GM23338 (cell line): ENCODE measurements at regions not wholly inside any gene's neighbourhood (a gene's known extent, or its start where the extent isn't known, plus 50 kb on each side); places are given as distances from the start of the nearest gene placed in this dataset.

Source experiments
- ATAC-seq: fragments of 200-7000 bp; cut with Tn5 transposase; 3 replicates; pipeline ENCODE4 v1.9.1; 2020
- DNase-seq: peaks from one replicate; pipeline ENCODE4 v3.0.0-alpha.2; 2015; ENCODE audit warnings: low spot score
- H2AFZ ChIP-seq: fragments of 200-600 bp; sonication (generic); 2 replicates; pipeline ENCODE4 v1.8.0; 2016; ENCODE audit warnings: antibody characterized with exemption, mild to moderate bottlenecking, moderate library complexity
- H3F3A ChIP-seq: fragments of 200-600 bp; sonication (generic); replicated peaks from 2 replicates; pipeline ENCODE4 v1.8.0; 2017; ENCODE audit warnings: antibody characterized with exemption, mixed run types, low read depth
- H3K27ac ChIP-seq: fragments of 200-600 bp; sonication (generic); 2 replicates; pipeline ENCODE4 v1.6.1; 2016; ENCODE audit warnings: low read depth
- H3K27me3 ChIP-seq: fragments of 200-600 bp; sonication (generic); 2 replicates; pipeline ENCODE4 v1.8.0; 2016; ENCODE audit warnings: mild to moderate bottlenecking, mixed run types, moderate library complexity; ENCODE audit not compliant: insufficient read depth
- H3K36me3 ChIP-seq: fragments of 200-600 bp; sonication (generic); 2 replicates; pipeline ENCODE4 v1.8.0; 2016; ENCODE audit warnings: mild to moderate bottlenecking; ENCODE audit not compliant: insufficient read depth
- H3K4me1 ChIP-seq: fragments of 200-600 bp; sonication (generic); 2 replicates; pipeline ENCODE4 v1.8.0; 2016; ENCODE audit warnings: mild to moderate bottlenecking, moderate library complexity; ENCODE audit not compliant: insufficient read depth
- H3K4me2 ChIP-seq: fragments of 200-600 bp; sonication (generic); 2 replicates; pipeline ENCODE4 v1.7.1; 2017; ENCODE audit warnings: mixed run types
- H3K4me3 ChIP-seq: fragments of 200-600 bp; sonication (generic); 2 replicates; pipeline ENCODE4 v1.6.1; 2016; ENCODE audit warnings: mixed run types
- H3K79me2 ChIP-seq: fragments of 200-600 bp; sonication (generic); replicated peaks from 2 replicates; pipeline ENCODE4 v1.8.0; 2017; ENCODE audit warnings: mild to moderate bottlenecking; ENCODE audit not compliant: insufficient read depth
- H3K9me2 ChIP-seq: fragments of 200-600 bp; sonication (generic); 2 replicates; pipeline ENCODE4 v1.8.0; 2017; ENCODE audit not compliant: insufficient read depth
- H4K20me1 ChIP-seq: fragments of 200-600 bp; sonication (generic); replicated peaks from 2 replicates; pipeline ENCODE4 v1.8.0; 2017; ENCODE audit warnings: mild to moderate bottlenecking; ENCODE audit not compliant: insufficient read depth
- H3K27ac Mint-ChIP-seq: 2 replicates; pipeline ENCODE4 v1.8.0; 2020; ENCODE audit warnings: inconsistent platforms, mild to moderate bottlenecking, moderate library complexity, mixed read lengths
- H3K27me3 Mint-ChIP-seq: 3 replicates; pipeline ENCODE4 v1.8.0; 2022; ENCODE audit warnings: low read depth, mild to moderate bottlenecking, moderate library complexity, mixed read lengths, inconsistent platforms; ENCODE audit not compliant: insufficient read depth, poor library complexity
- H3K36me3 Mint-ChIP-seq: 3 replicates; pipeline ENCODE4 v1.8.0; 2021; ENCODE audit warnings: low read depth, mild to moderate bottlenecking, inconsistent platforms, moderate library complexity, mixed read lengths
- H3K4me1 Mint-ChIP-seq: 3 replicates; pipeline ENCODE4 v1.8.0; 2020; ENCODE audit warnings: mild to moderate bottlenecking, inconsistent platforms, mixed read lengths
- H3K4me3 Mint-ChIP-seq: 3 replicates; pipeline ENCODE4 v1.8.0; 2021; ENCODE audit warnings: moderate library complexity, mild to moderate bottlenecking, inconsistent platforms, mixed read lengths
- H3K9me3 Mint-ChIP-seq: 3 replicates; pipeline ENCODE4 v1.8.0; 2020; ENCODE audit warnings: moderate library complexity, mild to moderate bottlenecking, inconsistent platforms, mixed read lengths
- CREB1 ChIP-seq: fragments of 250-450 bp; sonication (Bioruptor Pico); IDR thresholded peaks from 2 replicates; pipeline ENCODE4 v1.5.0; 2020; ENCODE audit warnings: low read depth, mild to moderate bottlenecking, moderate library complexity
- JUNB ChIP-seq: IDR thresholded peaks from one replicate; pipeline ENCODE4 v1.6.1; 2016; ENCODE audit warnings: antibody characterized with exemption; ENCODE audit not compliant: unreplicated experiment
- STAT1 ChIP-seq: IDR thresholded peaks from one replicate; pipeline ENCODE4 v1.6.1; 2016; ENCODE audit warnings: antibody characterized with exemption; ENCODE audit not compliant: unreplicated experiment
- ZNF114 ChIP-seq: fragments of 250-450 bp; sonication (Bioruptor Pico); IDR thresholded peaks from 2 replicates; pipeline ENCODE4 v1.5.0; 2020; ENCODE audit warnings: mild to moderate bottlenecking, moderate library complexity
- ZNF331 ChIP-seq: fragments of 250-450 bp; sonication (Bioruptor Pico); IDR thresholded peaks from 2 replicates; pipeline ENCODE4 v1.5.0; 2020; ENCODE audit warnings: low read depth, mild to moderate bottlenecking, moderate library complexity
- ZNF462 ChIP-seq: fragments of 250-450 bp; sonication (Bioruptor Pico); IDR thresholded peaks from 2 replicates; pipeline ENCODE4 v1.5.0; 2020; ENCODE audit warnings: mild to moderate bottlenecking, moderate library complexity
- TF ChIP-seq, protein P1 (sequence below), 2 experiments: fragments of 200-600 bp in 1 of 2; sonication (generic) in 1 of 2; conservative IDR thresholded peaks; 2 replicates each; pipeline versions ENCODE4 v1.5.1 to v1.6.1; 2016 to 2017; ENCODE audit warnings: antibody characterized with exemption in 2 of 2, low read depth in 2 of 2, mild to moderate bottlenecking in 2 of 2, moderate library complexity in 1 of 2
- TF ChIP-seq, protein P2 (sequence below): IDR thresholded peaks from 2 replicates; pipeline ENCODE4 v1.6.1; 2016; ENCODE audit warnings: antibody characterized with exemption

- Mint-ChIP-seq H3K4me1 (no peaks in the 10 kb centered on the region), H3K27me3 (no peaks in the 10 kb centered on the region), H3K27ac (no peak overlapping the region), H3K9me3 (no peaks in the 10 kb centered on the region; the same call in 2 of the 3 replicates), H3K36me3 (no peaks in the 10 kb centered on the region), H3K4me3 (no peak overlapping the region)
- Histone ChIP-seq H3K9me2 (no peaks in the 10 kb centered on the region), H3K4me2 (no peak overlapping the region), H3K4me1 (no peaks in the 10 kb centered on the region), H3K27me3 (no peaks in the 10 kb centered on the region), H2AFZ (no peak overlapping the region), H3K36me3 (no peaks in the 10 kb centered on the region), H3K79me2 (no peaks in the 10 kb centered on the region), H4K20me1 (no peaks in the 10 kb centered on the region), H3F3A (no peaks in the 10 kb centered on the region), H3K27ac (no peak overlapping the region), H3K4me3 (no peak overlapping the region)
- no peak for ATAC-seq
- DNase-seq, result no peak
- no peak for TF ChIP-seq JUNB
- no peak for TF ChIP-seq ZNF114
- no peak for TF ChIP-seq ZNF462
- no peak for TF ChIP-seq STAT1
- TF ChIP-seq, protein P1, sequence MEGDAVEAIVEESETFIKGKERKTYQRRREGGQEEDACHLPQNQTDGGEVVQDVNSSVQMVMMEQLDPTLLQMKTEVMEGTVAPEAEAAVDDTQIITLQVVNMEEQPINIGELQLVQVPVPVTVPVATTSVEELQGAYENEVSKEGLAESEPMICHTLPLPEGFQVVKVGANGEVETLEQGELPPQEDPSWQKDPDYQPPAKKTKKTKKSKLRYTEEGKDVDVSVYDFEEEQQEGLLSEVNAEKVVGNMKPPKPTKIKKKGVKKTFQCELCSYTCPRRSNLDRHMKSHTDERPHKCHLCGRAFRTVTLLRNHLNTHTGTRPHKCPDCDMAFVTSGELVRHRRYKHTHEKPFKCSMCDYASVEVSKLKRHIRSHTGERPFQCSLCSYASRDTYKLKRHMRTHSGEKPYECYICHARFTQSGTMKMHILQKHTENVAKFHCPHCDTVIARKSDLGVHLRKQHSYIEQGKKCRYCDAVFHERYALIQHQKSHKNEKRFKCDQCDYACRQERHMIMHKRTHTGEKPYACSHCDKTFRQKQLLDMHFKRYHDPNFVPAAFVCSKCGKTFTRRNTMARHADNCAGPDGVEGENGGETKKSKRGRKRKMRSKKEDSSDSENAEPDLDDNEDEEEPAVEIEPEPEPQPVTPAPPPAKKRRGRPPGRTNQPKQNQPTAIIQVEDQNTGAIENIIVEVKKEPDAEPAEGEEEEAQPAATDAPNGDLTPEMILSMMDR (conservative IDR thresholded peaks at IDR 0.05; ENCODE audit: low read depth in 2 of 2), result no peak
Measured at GRCh38 chr6:91827151-91827550, 1240.3 kb upstream of the MAP3K7 start.

GRCh38 chr6:91826128-91826527 is 1239.3 kb upstream of the MAP3K7 start:
- no peaks in the 10 kb centered on the region for H4K20me1 ChIP-seq
- H3K36me3 ChIP-seq, result no peaks in the 10 kb centered on the region
- TF ChIP-seq, protein P2, sequence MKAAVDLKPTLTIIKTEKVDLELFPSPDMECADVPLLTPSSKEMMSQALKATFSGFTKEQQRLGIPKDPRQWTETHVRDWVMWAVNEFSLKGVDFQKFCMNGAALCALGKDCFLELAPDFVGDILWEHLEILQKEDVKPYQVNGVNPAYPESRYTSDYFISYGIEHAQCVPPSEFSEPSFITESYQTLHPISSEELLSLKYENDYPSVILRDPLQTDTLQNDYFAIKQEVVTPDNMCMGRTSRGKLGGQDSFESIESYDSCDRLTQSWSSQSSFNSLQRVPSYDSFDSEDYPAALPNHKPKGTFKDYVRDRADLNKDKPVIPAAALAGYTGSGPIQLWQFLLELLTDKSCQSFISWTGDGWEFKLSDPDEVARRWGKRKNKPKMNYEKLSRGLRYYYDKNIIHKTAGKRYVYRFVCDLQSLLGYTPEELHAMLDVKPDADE, result no peak
- TF ChIP-seq CREB1 (CRISPR knock-in tag), result no peak
- TF ChIP-seq ZNF331 (CRISPR knock-in tag), result no peak
- no peak for TF ChIP-seq ZNF114
- DNase-seq (no peak), ATAC-seq (no peak)
- H2AFZ ChIP-seq, result no peak overlapping the region
- no peaks in the 10 kb centered on the region; the same call in 2 of the 3 replicates for H3K9me3 Mint-ChIP-seq
- H3K27ac ChIP-seq, result no peak overlapping the region
- H3K4me3 Mint-ChIP-seq, result no peak overlapping the region
- no peak overlapping the region for H3K4me2 ChIP-seq
- H3K4me1 ChIP-seq, result no peaks in the 10 kb centered on the region
- H3K27me3 Mint-ChIP-seq, result no peaks in the 10 kb centered on the region
- no peak overlapping the region; the same call in 1 of the 2 replicates for H3K27ac Mint-ChIP-seq
- no peaks in the 10 kb centered on the region for H3F3A ChIP-seq
- no peaks in the 10 kb centered on the region for H3K9me2 ChIP-seq
- H3K79me2 ChIP-seq, result no peaks in the 10 kb centered on the region
- no peaks in the 10 kb centered on the region for H3K4me1 Mint-ChIP-seq
- H3K4me3 ChIP-seq, result no peak overlapping the region
- H3K27me3 ChIP-seq, result no peaks in the 10 kb centered on the region
- H3K36me3 Mint-ChIP-seq, result no peaks in the 10 kb centered on the region
